Small intestine (tissue), 7 donors: ENCODE measurements at regions not wholly inside any gene's neighbourhood (a gene's known extent, or its start where the extent isn't known, plus 50 kb on each side); places are given as distances from the start of the nearest gene placed in this dataset.
A peak's percentile ranks its signal among the peaks of the same experiment; 100 is the strongest.

ENCODE experiments used
- DNase-seq, 2 donors: peaks; one replicate each; pipeline versions ENCODE4 v3.0.0 to v3.0.0-alpha.2; 2013
- FAIRE-seq: peaks from 2 replicates; lab custom pipeline; 2012; peaks lifted over from hg19 to GRCh38; lab: Jason Lieb, UNC
- H3K27ac ChIP-seq, 3 donors: one replicate each; pipeline ENCODE4 v1.5.1; 2013; ENCODE audit warnings: low read length in 2 of 3, mild to moderate bottlenecking in 2 of 3, control low read depth in 1 of 3, inconsistent platforms in 1 of 3, low read depth in 1 of 3, moderate library complexity in 1 of 3
- H3K27me3 ChIP-seq, 3 donors: one replicate each; pipeline ENCODE4 v1.6.1; 2013; ENCODE audit warnings: low read length in 3 of 3, inconsistent platforms in 1 of 3; ENCODE audit not compliant: control insufficient read depth in 3 of 3, insufficient read depth in 3 of 3
- H3K36me3 ChIP-seq, 3 donors: one replicate each; pipeline ENCODE4 v1.6.1; 2013; ENCODE audit warnings: low read length in 3 of 3, inconsistent platforms in 1 of 3, low read depth in 1 of 3, mild to moderate bottlenecking in 1 of 3, moderate library complexity in 1 of 3; ENCODE audit not compliant: control insufficient read depth in 3 of 3, insufficient read depth in 2 of 3
- H3K4me1 ChIP-seq, 3 donors: one replicate each; pipeline ENCODE4 v1.6.1; 2013; ENCODE audit warnings: low read length in 2 of 3, inconsistent platforms in 1 of 3, low read depth in 1 of 3, mild to moderate bottlenecking in 1 of 3, moderate library complexity in 1 of 3; ENCODE audit not compliant: control insufficient read depth in 3 of 3, insufficient read depth in 2 of 3
- H3K4me3 ChIP-seq, 3 donors: one replicate each; pipeline ENCODE4 v1.5.1; 2013; ENCODE audit warnings: low read length in 3 of 3, control low read depth in 1 of 3, inconsistent platforms in 1 of 3, low read depth in 1 of 3, mild to moderate bottlenecking in 1 of 3, moderate library complexity in 1 of 3
- H3K9me3 ChIP-seq, 2 donors: one replicate each; pipeline ENCODE4 v1.6.1; 2013; ENCODE audit warnings: low read depth in 1 of 2, low read length in 1 of 2; ENCODE audit not compliant: control insufficient read depth in 2 of 2, insufficient read depth in 1 of 2
- WGBS, 3 donors: extraction: QIAGEN DNeasy Blood & Tissue Kit; methylation state at CpG; one replicate each; pipeline ENCODE4 v1.1.7; 2013; 5-methylcytosine and 5-hydroxymethylcytosine counted together
- donor health status: healthy with polysubstance abuse.
- donor health status: control.
- donor health status: control.
- donor health status: Bipolar disorder and iron deficiency.
- donor health status: healthy.

- Histone ChIP-seq H3K36me3 (no peaks in the 10 kb centered on the region), H3K4me3 (no peak overlapping the region), H3K4me1 (no peaks in the 10 kb centered on the region), H3K9me3 (no peaks in the 10 kb centered on the region), H3K27ac (no peak overlapping the region), H3K27me3 (no peaks in the 10 kb centered on the region)
- WGBS, 3 donors: 3 to 19% (median 14%) methylated on average over 6 of the region's 6 CpGs
- DNase-seq: peak; percentile 59 to 74
- FAIRE-seq: no peak
Observed at GRCh38 chr2:17309741-17310339, 208.4 kb downstream of the RAD51AP2 start.

- H3K4me1 ChIP-seq: no peaks in the 10 kb centered on the region
- H3K9me3 ChIP-seq: no peaks in the 10 kb centered on the region
- H3K4me3 ChIP-seq: no peak overlapping the region
- 91 to 96% (median 93%) methylated on average over 2 of the region's 2 CpGs for WGBS, 3 donors
- no peaks in the 10 kb centered on the region for H3K36me3 ChIP-seq
- no peak for DNase-seq
- H3K27ac ChIP-seq: no peak overlapping the region
- no peaks in the 10 kb centered on the region for H3K27me3 ChIP-seq
- no peak for FAIRE-seq
Observed at GRCh38 chr2:17309181-17309580, 209.1 kb downstream of the RAD51AP2 start.

GRCh38 chr2:17306706-17307105, 211.5 kb downstream of the RAD51AP2 start:
- Histone ChIP-seq H3K36me3 (no peaks in the 10 kb centered on the region), H3K4me3 (no peak overlapping the region), H3K27ac (no peak overlapping the region), H3K9me3 (no peaks in the 10 kb centered on the region), H3K4me1 (no peaks in the 10 kb centered on the region), H3K27me3 (no peaks in the 10 kb centered on the region)
- DNase-seq: no peak
- no peak for FAIRE-seq
- WGBS, 3 donors: 85 to 91% (median 86%) methylated on average over 2 of the region's 2 CpGs

- Histone ChIP-seq H3K27me3 (no peaks in the 10 kb centered on the region), H3K9me3 (no peaks in the 10 kb centered on the region), H3K4me1 (no peaks in the 10 kb centered on the region), H3K27ac (no peak overlapping the region), H3K4me3 (no peak overlapping the region), H3K36me3 (no peaks in the 10 kb centered on the region)
- no peak for FAIRE-seq
- 67 to 86% (median 68%) methylated on average over 1 of the region's 1 CpG for WGBS, 3 donors
- no peak for DNase-seq
Observed at GRCh38 chr2:17306219-17306618, 212.0 kb downstream of the RAD51AP2 start.

- H3K27ac ChIP-seq: no peak overlapping the region
- 33 to 48% (median 45%) methylated on average over 2 of the region's 2 CpGs for WGBS, 3 donors
- FAIRE-seq: no peak
Observed at GRCh38 chr2:17303521-17303920, 214.7 kb downstream of the RAD51AP2 start.

GRCh38 chr2:17303054-17303453, 215.2 kb downstream of the RAD51AP2 start:
- WGBS, 3 donors: 78 to 82% (median 79%) methylated on average over 4 of the region's 4 CpGs
- no peak overlapping the region for H3K4me3 ChIP-seq
- H3K27ac ChIP-seq: no peak overlapping the region
- H3K36me3 ChIP-seq: no peaks in the 10 kb centered on the region
- no peak for DNase-seq
- H3K4me1 ChIP-seq: no peaks in the 10 kb centered on the region
- no peaks in the 10 kb centered on the region for H3K27me3 ChIP-seq
- H3K9me3 ChIP-seq: no peaks in the 10 kb centered on the region
- FAIRE-seq: no peak

More at GRCh38 chr2:17303521-17303920, 214.7 kb downstream of the RAD51AP2 start:
- Histone ChIP-seq H3K27me3 (no peaks in the 10 kb centered on the region), H3K4me3 (no peak overlapping the region), H3K4me1 (no peaks in the 10 kb centered on the region), H3K36me3 (no peaks in the 10 kb centered on the region), H3K9me3 (no peaks in the 10 kb centered on the region)
- no peak for DNase-seq

- no peaks in the 10 kb centered on the region for H3K36me3 ChIP-seq
- H3K9me3 ChIP-seq: no peaks in the 10 kb centered on the region
- FAIRE-seq (no peak), DNase-seq (no peak)
- H3K27me3 ChIP-seq: no peaks in the 10 kb centered on the region
- WGBS, 3 donors: 0 to 13% (median 3%) methylated on average over 1 of the region's 1 CpG
- no peak overlapping the region for H3K4me3 ChIP-seq
- H3K4me1 ChIP-seq: no peaks in the 10 kb centered on the region
- no peak overlapping the region for H3K27ac ChIP-seq
Observed at GRCh38 chr2:17302281-17302680, 216.0 kb downstream of the RAD51AP2 start.

- H3K4me3 ChIP-seq: no peak overlapping the region
- H3K27ac ChIP-seq: no peak overlapping the region
- FAIRE-seq (no peak), DNase-seq (no peak)
- no peaks in the 10 kb centered on the region for H3K27me3 ChIP-seq
- H3K4me1 ChIP-seq: no peaks in the 10 kb centered on the region
- 68 to 78% (median 78%) methylated on average over 2 of the region's 2 CpGs for WGBS, 3 donors
- no peaks in the 10 kb centered on the region for H3K9me3 ChIP-seq
- no peaks in the 10 kb centered on the region for H3K36me3 ChIP-seq
Observed at GRCh38 chr2:17301437-17301836, 216.8 kb downstream of the RAD51AP2 start.

- Histone ChIP-seq H3K4me3 (no peak overlapping the region), H3K27ac (no peak overlapping the region), H3K27me3 (no peaks in the 10 kb centered on the region), H3K9me3 (no peaks in the 10 kb centered on the region), H3K36me3 (no peaks in the 10 kb centered on the region), H3K4me1 (no peaks in the 10 kb centered on the region)
- DNase-seq (no peak), FAIRE-seq (no peak)
Observed at GRCh38 chr2:17299891-17300540, 218.2 kb downstream of the RAD51AP2 start.
